AG10803 (cell line): ENCODE measurements at regions not wholly inside any gene's neighbourhood (a gene's known extent, or its start where the extent isn't known, plus 50 kb on each side); places are given as distances from the start of the nearest gene placed in this dataset.
"Not testable (repeated sequence)": the region's sequence is repeated elsewhere in the genome, so short reads cannot be mapped to it uniquely, and the experiment has no call there.

Experiments
- DNase-seq: peaks from one replicate; pipeline ENCODE4 v3.0.0; 2010; ENCODE audit warnings: low read depth
- H3K4me3 ChIP-seq: 2 replicates; pipeline ENCODE4 v1.5.1; 2011; ENCODE audit warnings: mild to moderate bottlenecking, low read length, control low read depth
- TF ChIP-seq, protein P1 (sequence below): conservative IDR thresholded peaks from 2 replicates; pipeline ENCODE4 v1.5.1; 2011; ENCODE audit warnings: mild to moderate bottlenecking, low read length, control low read depth, inconsistent platforms

DNA sequence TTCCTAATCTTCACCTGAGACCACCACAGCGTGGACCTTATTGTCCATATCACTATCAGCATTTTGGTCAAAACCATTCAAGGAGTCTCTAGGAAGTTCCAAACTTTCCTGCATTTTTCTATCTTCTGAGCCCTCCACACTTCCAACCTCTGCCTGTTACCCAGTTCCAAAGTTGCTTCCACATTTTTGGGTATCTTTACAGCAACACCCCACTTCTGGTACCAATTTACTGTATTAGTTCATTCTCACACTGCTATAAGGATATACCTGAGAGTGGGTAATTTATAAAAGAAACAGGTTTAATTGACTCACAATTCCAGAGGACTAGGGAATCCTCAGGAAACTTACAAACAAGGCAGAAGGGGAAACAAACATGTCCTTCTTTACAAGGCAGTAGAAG lies 103.3 kb upstream of the CBLB start:
- TF ChIP-seq, protein P1, sequence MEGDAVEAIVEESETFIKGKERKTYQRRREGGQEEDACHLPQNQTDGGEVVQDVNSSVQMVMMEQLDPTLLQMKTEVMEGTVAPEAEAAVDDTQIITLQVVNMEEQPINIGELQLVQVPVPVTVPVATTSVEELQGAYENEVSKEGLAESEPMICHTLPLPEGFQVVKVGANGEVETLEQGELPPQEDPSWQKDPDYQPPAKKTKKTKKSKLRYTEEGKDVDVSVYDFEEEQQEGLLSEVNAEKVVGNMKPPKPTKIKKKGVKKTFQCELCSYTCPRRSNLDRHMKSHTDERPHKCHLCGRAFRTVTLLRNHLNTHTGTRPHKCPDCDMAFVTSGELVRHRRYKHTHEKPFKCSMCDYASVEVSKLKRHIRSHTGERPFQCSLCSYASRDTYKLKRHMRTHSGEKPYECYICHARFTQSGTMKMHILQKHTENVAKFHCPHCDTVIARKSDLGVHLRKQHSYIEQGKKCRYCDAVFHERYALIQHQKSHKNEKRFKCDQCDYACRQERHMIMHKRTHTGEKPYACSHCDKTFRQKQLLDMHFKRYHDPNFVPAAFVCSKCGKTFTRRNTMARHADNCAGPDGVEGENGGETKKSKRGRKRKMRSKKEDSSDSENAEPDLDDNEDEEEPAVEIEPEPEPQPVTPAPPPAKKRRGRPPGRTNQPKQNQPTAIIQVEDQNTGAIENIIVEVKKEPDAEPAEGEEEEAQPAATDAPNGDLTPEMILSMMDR = no peak
- DNase-seq = no peak
- no peak overlapping the region for H3K4me3 ChIP-seq

DNA sequence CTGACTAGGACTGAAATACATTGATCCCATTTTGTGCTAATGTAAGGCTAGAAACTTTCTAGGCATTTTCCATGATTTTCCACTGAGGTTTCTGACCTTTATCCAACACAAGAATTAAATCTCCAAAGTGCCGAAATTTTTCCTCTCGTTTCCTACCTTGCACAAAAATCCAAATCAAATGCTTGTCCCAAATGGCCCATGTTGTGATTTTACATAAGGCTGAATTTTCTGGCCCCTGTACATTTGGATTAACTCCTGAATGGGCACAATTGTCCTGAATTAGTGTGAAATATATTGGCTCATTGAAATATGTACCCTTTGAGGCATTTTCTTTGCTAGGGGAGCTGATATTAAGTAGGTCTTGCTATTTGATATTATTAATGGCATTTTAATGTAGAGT lies 105.6 kb upstream of the CBLB start:
- TF ChIP-seq, protein P1 = no peak
- no peak overlapping the region for H3K4me3 ChIP-seq
- DNase-seq = no peak

- TF ChIP-seq, protein P1 = no peak
Measured at GRCh38 chr3:105976196-105976595, 107.4 kb upstream of the CBLB start.

DNA sequence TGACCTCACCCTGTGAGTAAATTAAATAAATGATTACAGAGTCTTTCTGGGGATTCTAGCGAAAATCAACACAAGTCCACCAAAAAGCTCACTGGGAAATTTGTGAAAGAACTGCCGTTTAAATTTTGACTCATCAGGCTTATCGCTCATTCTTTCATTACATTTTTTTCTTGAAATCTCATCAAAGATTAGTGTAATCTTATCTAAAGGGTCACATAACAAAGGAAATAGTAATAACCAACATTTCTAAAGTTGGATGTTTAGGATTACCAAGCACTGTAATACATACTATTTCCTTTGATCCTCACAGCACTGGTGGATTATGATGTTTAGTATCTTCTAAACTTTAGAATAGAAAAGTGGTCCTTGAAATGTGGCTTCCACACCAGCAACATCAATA lies 111.1 kb upstream of the CBLB start:
- TF ChIP-seq, protein P1 = no peak
- DNase-seq = no peak
- H3K4me3 ChIP-seq = no peak overlapping the region

More at GRCh38 chr3:105976196-105976595, 107.4 kb upstream of the CBLB start:
- no peak for DNase-seq
- H3K4me3 ChIP-seq = no peak overlapping the region

- DNase-seq = no peak
- no peak overlapping the region for H3K4me3 ChIP-seq
- TF ChIP-seq, protein P1 = no peak
Measured at GRCh38 chr3:105982207-105982606, 113.4 kb upstream of the CBLB start.

GRCh38 chr3:105984837-105985236 lies 116.0 kb upstream of the CBLB start:
- no peak for DNase-seq
- TF ChIP-seq, protein P1 = no peak
- H3K4me3 ChIP-seq = no peak overlapping the region

DNA sequence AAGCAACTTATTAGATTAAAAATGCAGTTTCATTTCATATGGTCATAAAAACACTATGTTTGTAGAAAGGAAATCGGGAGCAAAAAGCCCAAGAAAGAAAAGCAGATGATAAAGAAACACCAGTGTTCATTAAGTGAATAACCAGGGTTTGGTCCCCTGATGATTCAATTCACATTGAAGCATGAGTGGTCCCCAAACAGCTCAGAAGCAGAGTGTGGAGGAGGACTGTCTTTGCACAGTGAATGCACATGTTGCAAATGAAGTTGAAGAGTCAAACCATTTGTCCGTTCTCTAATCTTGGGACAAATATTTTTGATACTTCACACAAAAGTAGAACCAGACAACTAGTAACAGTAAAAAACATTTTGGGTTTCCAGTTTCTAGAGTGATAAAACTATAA lies 117.5 kb upstream of the CBLB start:
- DNase-seq = not testable (repeated sequence)

GRCh38 chr3:105987809-105988208 lies 119.0 kb upstream of the CBLB start:
- H3K4me3 ChIP-seq = no peak overlapping the region
- DNase-seq = no peak
- TF ChIP-seq, protein P1 = no peak

More for the DNA sequence above, 117.5 kb upstream of the CBLB start:
- H3K4me3 ChIP-seq = not testable (repeated sequence)
